Colonic mucosa (tissue), 4 donors: ENCODE measurements at regions not wholly inside any gene's neighbourhood (a gene's known extent, or its start where the extent isn't known, plus 50 kb on each side); places are given as distances from the start of the nearest gene placed in this dataset.

Experiments used
- DNase-seq: peaks from one replicate; pipeline ENCODE4 v3.0.0-alpha.2; 2020
- H3K27ac ChIP-seq: fragments of 200-600 bp; one replicate; pipeline ENCODE4 v1.8.0; 2021
- H3K27me3 ChIP-seq: fragments of 200-600 bp; one replicate; pipeline ENCODE4 v1.8.0; 2021
- H3K36me3 ChIP-seq: fragments of 200-600 bp; one replicate; pipeline ENCODE4 v1.8.0; 2021
- H3K4me1 ChIP-seq: fragments of 200-600 bp; one replicate; pipeline ENCODE4 v1.8.0; 2021; ENCODE audit warnings: mild to moderate bottlenecking
- H3K4me3 ChIP-seq: fragments of 200-600 bp; one replicate; pipeline ENCODE4 v1.8.0; 2021
- H3K9ac ChIP-seq, 2 donors: one replicate each; pipeline ENCODE4 v1.7.0; 2013; ENCODE audit warnings: control low read depth in 2 of 2, low read depth in 2 of 2, low read length in 2 of 2
- H3K9me3 ChIP-seq: fragments of 200-600 bp; one replicate; pipeline ENCODE4 v1.8.0; 2021
- CTCF ChIP-seq: fragments of 200-600 bp; IDR thresholded peaks from one replicate; pipeline ENCODE4 v1.8.0; 2022; ENCODE audit warnings: antibody characterized with exemption, mild to moderate bottlenecking
- intact Hi-C: fragments of 100-400 bp; cut with DNase I; formaldehyde crosslinking; loops from one replicate; pipeline ENCODE4 v1.14.1; 2022
- donor health status: healthy.
- donor health status: DM: no; HTN: no; CAD: no.
- donor health status: DM: no; HTN: no; CAD: no.

GRCh38 chr5:72558383-72558782 lies 51.2 kb upstream of the ZNF366 start:
- DNase-seq: no peak
- no peak overlapping the region for H3K4me3 ChIP-seq
- H3K27ac ChIP-seq: no peak overlapping the region
- TF ChIP-seq CTCF: no peak
- no peaks in the 10 kb centered on the region for H3K27me3 ChIP-seq
- no peaks in the 10 kb centered on the region for H3K9me3 ChIP-seq
- no peak overlapping the region for H3K9ac ChIP-seq
- no peaks in the 10 kb centered on the region for H3K36me3 ChIP-seq
- intact Hi-C loops: no loop called here
- no peaks in the 10 kb centered on the region for H3K4me1 ChIP-seq

- intact Hi-C loops: no loop called here
- H3K9me3 ChIP-seq: no peaks in the 10 kb centered on the region
- H3K9ac ChIP-seq: no peak overlapping the region
- H3K36me3 ChIP-seq: no peaks in the 10 kb centered on the region
- no peaks in the 10 kb centered on the region for H3K4me1 ChIP-seq
- H3K27me3 ChIP-seq: no peaks in the 10 kb centered on the region
- no peak for TF ChIP-seq CTCF
- no peak overlapping the region for H3K27ac ChIP-seq
- no peak for DNase-seq
- H3K4me3 ChIP-seq: no peak overlapping the region
Observed at GRCh38 chr5:72558046-72558336, 50.8 kb upstream of the ZNF366 start.

- H3K9ac ChIP-seq: peak overlapping the region; percentile 52 to 60
- peak overlapping the region; percentile 42 for H3K4me3 ChIP-seq
- H3K36me3 ChIP-seq: no peaks in the 10 kb centered on the region
- H3K9me3 ChIP-seq: no peaks in the 10 kb centered on the region
- no peaks in the 10 kb centered on the region for H3K27me3 ChIP-seq
- no peak for DNase-seq
- H3K27ac ChIP-seq: no peak overlapping the region
- intact Hi-C loops: no loop called here
- TF ChIP-seq CTCF: no peak
- H3K4me1 ChIP-seq: no peaks in the 10 kb centered on the region
Observed at GRCh38 chr5:72557167-72558045, 50.2 kb upstream of the ZNF366 start.
